Testis (tissue), 2 donors: ENCODE measurements at regions not wholly inside any gene's neighbourhood (a gene's known extent, or its start where the extent isn't known, plus 50 kb on each side); places are given as distances from the start of the nearest gene placed in this dataset.

Experiments used
- DNase-seq: peaks from one replicate; pipeline ENCODE4 v3.0.0-alpha.2; 2019
- H3K27ac ChIP-seq, 2 donors: fragments of 200-600 bp; sonication (generic); one replicate each; pipeline ENCODE4 v1.5.1; 2019
- H3K27me3 ChIP-seq: fragments of 200-600 bp; sonication (generic); one replicate; pipeline ENCODE4 v1.5.1; 2019
- H3K36me3 ChIP-seq: fragments of 200-600 bp; sonication (generic); one replicate; pipeline ENCODE4 v1.5.1; 2017; ENCODE audit warnings: low read depth; ENCODE audit errors: missing control alignments
- H3K4me1 ChIP-seq: fragments of 200-600 bp; sonication (generic); one replicate; pipeline ENCODE4 v1.5.1; 2019
- H3K4me3 ChIP-seq, 2 donors: fragments of 200-600 bp; sonication (generic); one replicate each; pipeline ENCODE4 v1.5.1; 2017 to 2019
- H3K9me3 ChIP-seq: fragments of 200-600 bp; sonication (generic); one replicate; pipeline ENCODE4 v1.5.1; 2017
- POLR2A ChIP-seq: fragments of 450-650 bp; IDR thresholded peaks from one replicate; pipeline ENCODE4 v1.6.1; 2017; ENCODE audit warnings: antibody characterized with exemption, mild to moderate bottlenecking, moderate library complexity
- WGBS, 2 donors: methylation state at CpG; one replicate each; pipeline ENCODE4 v1.1.5; 2018; 5-methylcytosine and 5-hydroxymethylcytosine counted together
- intact Hi-C: fragments of 100-400 bp; cut with DNase I; formaldehyde crosslinking; loops from one replicate; pipeline ENCODE4 v1.15.1; 2023; ENCODE audit warnings: low total_unique reads
- TF ChIP-seq, protein P1 (sequence below), 3 experiments: fragments of 450-650 bp in 2 of 3; fragments of 200-600 bp in 1 of 3; sonication (generic) in 1 of 3; IDR thresholded peaks; one replicate each; pipeline ENCODE4 v1.5.1; 2016 to 2019; ENCODE audit warnings: antibody characterized with exemption in 3 of 3, mild to moderate bottlenecking in 2 of 3, moderate library complexity in 1 of 3

DNA sequence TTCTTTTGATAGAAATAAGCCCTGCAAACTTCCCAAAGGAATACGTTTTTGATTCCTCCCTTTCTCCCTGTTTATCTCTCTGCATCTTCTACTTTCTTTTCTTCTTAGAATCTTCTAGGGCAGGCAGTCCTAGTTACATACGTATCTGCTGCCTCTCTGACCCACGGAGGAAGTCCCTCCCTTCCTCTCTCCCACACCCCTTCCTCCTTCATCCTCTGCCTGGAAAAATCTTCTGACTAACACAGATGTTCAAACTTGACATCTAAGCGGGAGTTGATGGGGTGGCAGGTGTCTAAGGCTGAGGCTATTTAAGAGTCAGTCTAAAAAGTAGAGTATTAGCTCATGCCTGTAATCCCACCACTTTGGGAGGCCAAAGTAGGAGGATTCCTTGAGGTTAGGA, 88.6 kb downstream of the MAP1LC3B2 start:
- no peak overlapping the region for H3K27ac ChIP-seq
- H3K27me3 ChIP-seq: no peaks in the 10 kb centered on the region
- H3K4me1 ChIP-seq: no peaks in the 10 kb centered on the region
- no peaks in the 10 kb centered on the region for H3K9me3 ChIP-seq
- no peak overlapping the region for H3K4me3 ChIP-seq
- intact Hi-C loops: no loop called here
- 61 to 67% methylated on average over 4 of the region's 4 CpGs for WGBS, 2 donors
- no peak for DNase-seq
- H3K36me3 ChIP-seq: no peaks in the 10 kb centered on the region
- TF ChIP-seq, protein P1, sequence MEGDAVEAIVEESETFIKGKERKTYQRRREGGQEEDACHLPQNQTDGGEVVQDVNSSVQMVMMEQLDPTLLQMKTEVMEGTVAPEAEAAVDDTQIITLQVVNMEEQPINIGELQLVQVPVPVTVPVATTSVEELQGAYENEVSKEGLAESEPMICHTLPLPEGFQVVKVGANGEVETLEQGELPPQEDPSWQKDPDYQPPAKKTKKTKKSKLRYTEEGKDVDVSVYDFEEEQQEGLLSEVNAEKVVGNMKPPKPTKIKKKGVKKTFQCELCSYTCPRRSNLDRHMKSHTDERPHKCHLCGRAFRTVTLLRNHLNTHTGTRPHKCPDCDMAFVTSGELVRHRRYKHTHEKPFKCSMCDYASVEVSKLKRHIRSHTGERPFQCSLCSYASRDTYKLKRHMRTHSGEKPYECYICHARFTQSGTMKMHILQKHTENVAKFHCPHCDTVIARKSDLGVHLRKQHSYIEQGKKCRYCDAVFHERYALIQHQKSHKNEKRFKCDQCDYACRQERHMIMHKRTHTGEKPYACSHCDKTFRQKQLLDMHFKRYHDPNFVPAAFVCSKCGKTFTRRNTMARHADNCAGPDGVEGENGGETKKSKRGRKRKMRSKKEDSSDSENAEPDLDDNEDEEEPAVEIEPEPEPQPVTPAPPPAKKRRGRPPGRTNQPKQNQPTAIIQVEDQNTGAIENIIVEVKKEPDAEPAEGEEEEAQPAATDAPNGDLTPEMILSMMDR (IDR thresholded peaks at IDR 0.05): no peak
- TF ChIP-seq POLR2A: no peak

DNA sequence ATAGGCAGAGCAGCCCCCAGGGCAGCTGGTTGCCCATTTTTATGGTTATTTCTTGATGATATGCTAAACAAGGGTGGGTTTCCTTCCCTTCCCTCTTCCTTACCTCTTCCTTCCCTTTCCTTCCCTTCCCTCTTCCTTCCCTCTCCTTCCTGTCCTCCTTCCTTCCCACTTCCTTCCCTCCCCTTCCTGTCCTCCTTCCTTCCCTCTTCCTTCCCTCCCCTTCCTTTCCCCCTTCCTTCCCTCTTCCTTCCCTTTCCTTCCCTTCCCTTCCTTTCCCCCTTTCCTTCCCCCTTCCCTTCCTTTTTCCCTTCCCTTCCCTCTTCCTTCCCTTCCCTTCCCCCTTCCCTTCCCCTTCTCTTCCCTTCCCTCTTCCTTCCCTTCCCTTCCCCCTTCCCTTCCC, 87.7 kb downstream of the MAP1LC3B2 start:
- no peaks in the 10 kb centered on the region for H3K9me3 ChIP-seq
- DNase-seq: no peak
- no peak for TF ChIP-seq POLR2A

DNA sequence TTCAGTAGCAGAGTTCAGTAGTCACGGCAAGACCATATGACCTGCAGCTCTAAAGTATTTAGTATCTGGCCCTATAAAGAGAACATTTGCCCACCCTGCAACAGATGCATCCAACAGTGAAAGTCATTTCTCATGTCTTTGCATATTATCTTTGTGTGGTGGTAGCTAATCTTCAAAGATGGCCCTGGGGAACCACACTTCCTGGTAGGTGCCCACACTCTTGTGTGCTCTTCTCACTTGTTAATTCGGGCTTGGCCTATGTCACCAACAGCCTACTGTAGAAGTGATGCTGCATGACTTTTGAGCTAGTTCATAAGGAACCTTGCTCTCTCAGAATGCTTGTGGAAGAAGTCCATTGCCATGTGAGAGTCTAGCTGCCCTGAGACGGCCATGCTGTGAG, 85.6 kb downstream of the MAP1LC3B2 start:
- Histone ChIP-seq H3K9me3 (no peaks in the 10 kb centered on the region), H3K4me1 (no peaks in the 10 kb centered on the region), H3K27ac (no peak overlapping the region), H3K36me3 (no peaks in the 10 kb centered on the region), H3K27me3 (no peaks in the 10 kb centered on the region), H3K4me3 (no peak overlapping the region)
- no peak for DNase-seq
- WGBS, 2 donors: 91 to 98% methylated on average over 3 of the region's 3 CpGs
- no peak for TF ChIP-seq POLR2A
- TF ChIP-seq, protein P1 (IDR thresholded peaks at IDR 0.05): no peak
- intact Hi-C loops: no loop called here

More for the DNA sequence above, 87.7 kb downstream of the MAP1LC3B2 start:
- intact Hi-C loops: no loop called here
- Histone ChIP-seq H3K27ac (no peak overlapping the region), H3K27me3 (no peaks in the 10 kb centered on the region), H3K4me3 (no peak overlapping the region), H3K4me1 (no peaks in the 10 kb centered on the region), H3K36me3 (no peaks in the 10 kb centered on the region)

DNA sequence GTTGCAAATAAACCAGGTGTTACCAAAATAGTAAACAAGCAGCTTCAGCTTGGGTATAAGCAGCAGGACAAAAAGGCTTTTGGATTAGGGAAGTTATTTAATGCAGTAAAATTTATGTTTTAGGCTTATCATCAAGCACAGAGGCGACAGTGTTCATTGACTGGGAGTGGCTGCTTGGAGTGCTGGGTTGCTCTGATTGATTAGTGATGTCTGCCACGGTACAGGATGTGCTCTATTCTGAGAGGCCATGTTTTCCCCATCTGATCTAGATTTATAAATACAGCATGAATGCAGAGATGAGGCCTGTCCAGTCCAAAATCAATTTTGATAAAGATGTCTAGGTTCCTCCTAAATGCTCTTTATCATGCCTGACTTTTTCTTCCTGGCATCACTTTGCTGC, 83.5 kb downstream of the MAP1LC3B2 start:
- TF ChIP-seq, protein P1 (IDR thresholded peaks at IDR 0.05): no peak
- 82 to 90% methylated on average over 2 of the region's 2 CpGs for WGBS, 2 donors
- no peak for DNase-seq
- H3K9me3 ChIP-seq: no peaks in the 10 kb centered on the region
- H3K4me3 ChIP-seq: no peak overlapping the region
- H3K4me1 ChIP-seq: no peaks in the 10 kb centered on the region
- H3K27me3 ChIP-seq: no peaks in the 10 kb centered on the region
- no peaks in the 10 kb centered on the region for H3K36me3 ChIP-seq
- no peak overlapping the region for H3K27ac ChIP-seq
- intact Hi-C loops: no loop called here

DNA sequence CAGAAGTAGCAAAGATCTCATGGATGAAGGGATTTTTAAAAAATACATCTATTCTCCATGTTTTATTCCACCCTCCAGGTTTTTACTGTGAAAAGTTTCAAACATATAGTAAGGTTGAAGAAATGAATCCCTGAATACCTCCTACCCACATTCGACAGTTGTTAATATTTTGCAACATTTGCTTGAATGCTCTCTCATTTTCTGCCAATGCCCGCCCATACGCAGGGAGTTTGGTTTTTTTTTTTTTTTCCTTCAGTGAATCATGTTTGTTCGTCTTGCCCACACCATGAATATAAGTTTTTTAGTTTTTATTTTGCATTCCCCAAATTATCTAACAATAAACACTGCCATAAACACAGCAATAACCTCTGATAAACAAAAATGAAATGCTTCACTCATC, 82.9 kb downstream of the MAP1LC3B2 start:
- H3K27me3 ChIP-seq: no peaks in the 10 kb centered on the region
- H3K4me3 ChIP-seq: no peak overlapping the region
- TF ChIP-seq, protein P1 (IDR thresholded peaks at IDR 0.05): no peak
- no peak for TF ChIP-seq POLR2A
- H3K36me3 ChIP-seq: no peaks in the 10 kb centered on the region
- intact Hi-C loops: no loop called here
- DNase-seq: no peak
- H3K27ac ChIP-seq: no peak overlapping the region
- H3K4me1 ChIP-seq: no peaks in the 10 kb centered on the region
- 85 to 89% methylated on average over 4 of the region's 4 CpGs for WGBS, 2 donors
- no peaks in the 10 kb centered on the region for H3K9me3 ChIP-seq
